IMR-90 (cell line): ENCODE measurements at regions not wholly inside any gene's neighbourhood (a gene's known extent, or its start where the extent isn't known, plus 50 kb on each side); places are given as distances from the start of the nearest gene placed in this dataset.

ENCODE experiments used
- ATAC-seq: fragments of 200-7000 bp; cut with Tn5 transposase; 2 replicates; pipeline ENCODE4 v1.9.1; 2020; ENCODE audit warnings: low read depth, mild to moderate bottlenecking, moderate library complexity
- BruUV-seq: library from RNA; stranded (reverse); fragments of 400-500 nt; replicated peaks from 2 replicates; lab custom pipeline; 2021; lab: Mats Ljungman, UMichigan
- CTCF ChIA-PET: fragments of 300-600 bp; formaldehyde crosslinking; extraction: SDS; loops from one replicate; lab custom pipeline; 2021; ENCODE audit warnings: antibody characterized with exemption; lab: Yijun Ruan, JAX
- POLR2A ChIA-PET: fragments of 300-600 bp; sonication (Branson Sonifier 250); formaldehyde crosslinking; loops from one replicate; lab custom pipeline; 2022; ENCODE audit warnings: antibody characterized with exemption; ENCODE audit not compliant: unreplicated experiment; lab: Charles Lee
- DNase-seq: peaks from one replicate; pipeline ENCODE4 v3.0.0; 2013
- H2AFZ ChIP-seq: replicated peaks from 2 replicates; pipeline ENCODE3; 2013; ENCODE audit warnings: low read length, mild to moderate bottlenecking; ENCODE audit not compliant: poor library complexity
- H2AK5ac ChIP-seq: 2 replicates; pipeline ENCODE4 v1.6.1; 2013; ENCODE audit warnings: low read depth, low read length, inconsistent platforms
- H2AK9ac ChIP-seq: replicated peaks from 2 replicates; pipeline ENCODE3; 2013; ENCODE audit warnings: mild to moderate bottlenecking, low read depth, low read length, moderate library complexity; ENCODE audit not compliant: poor library complexity
- H2BK120ac ChIP-seq: 2 replicates; pipeline ENCODE4 v1.6.1; 2013; ENCODE audit warnings: low read depth, low read length, inconsistent platforms
- H2BK15ac ChIP-seq: 3 replicates; pipeline ENCODE4 v1.6.1; 2013; ENCODE audit warnings: low read depth, low read length, inconsistent platforms
- H2BK20ac ChIP-seq: 2 replicates; pipeline ENCODE4 v1.6.1; 2013; ENCODE audit warnings: low read depth, mild to moderate bottlenecking, inconsistent platforms, low read length, moderate library complexity
- H2BK5ac ChIP-seq: 2 replicates; pipeline ENCODE4 v1.6.1; 2013; ENCODE audit warnings: mild to moderate bottlenecking, low read depth, low read length, inconsistent platforms; ENCODE audit not compliant: poor library complexity, severe bottlenecking
- H3K14ac ChIP-seq: replicated peaks from 2 replicates; pipeline ENCODE4 v1.6.1; 2013; ENCODE audit warnings: low read depth, low read length, inconsistent platforms
- H3K18ac ChIP-seq: 2 replicates; pipeline ENCODE4 v1.6.1; 2013; ENCODE audit warnings: low read depth, low read length, control low read depth
- H3K23ac ChIP-seq: 2 replicates; pipeline ENCODE4 v1.6.1; 2013; ENCODE audit warnings: low read depth, low read length, inconsistent platforms
- H3K27ac ChIP-seq: 2 replicates; pipeline ENCODE4 v1.5.1; 2013; ENCODE audit warnings: mild to moderate bottlenecking, control low read depth, low read length; ENCODE audit not compliant: insufficient read depth
- H3K27me3 ChIP-seq: 2 replicates; pipeline ENCODE4 v1.6.1; 2013; ENCODE audit warnings: low read length; ENCODE audit not compliant: control insufficient read depth, insufficient read depth
- H3K36me3 ChIP-seq: 2 replicates; pipeline ENCODE4 v1.6.1; 2013; ENCODE audit warnings: low read length, mixed read lengths; ENCODE audit not compliant: control insufficient read depth, insufficient read depth
- H3K4ac ChIP-seq: 2 replicates; pipeline ENCODE4 v1.6.1; 2013; ENCODE audit warnings: low read depth, low read length, inconsistent platforms
- H3K4me1 ChIP-seq: 2 replicates; pipeline ENCODE4 v1.6.1; 2013; ENCODE audit warnings: low read length, mixed read lengths; ENCODE audit not compliant: control insufficient read depth, insufficient read depth
- H3K4me2 ChIP-seq: 2 replicates; pipeline ENCODE4 v1.6.1; 2013; ENCODE audit warnings: low read depth, mild to moderate bottlenecking, control low read depth, low read length, moderate library complexity
- H3K4me3 ChIP-seq: 2 replicates; pipeline ENCODE4 v1.5.1; 2013; ENCODE audit warnings: low read depth, mild to moderate bottlenecking, control low read depth, low read length, moderate library complexity; ENCODE audit not compliant: insufficient read depth
- H3K56ac ChIP-seq: 2 replicates; pipeline ENCODE4 v1.6.1; 2013; ENCODE audit warnings: low read length, inconsistent platforms; ENCODE audit not compliant: insufficient read depth; ENCODE audit errors: extremely low read depth
- H3K79me1 ChIP-seq, 2 experiments: 2 replicates each; pipeline ENCODE4 v1.6.1; 2013; ENCODE audit warnings: low read length in 2 of 2, inconsistent platforms in 1 of 2, low read depth in 1 of 2
- H3K9ac ChIP-seq: 2 replicates; pipeline ENCODE4 v1.6.1; 2013; ENCODE audit warnings: low read depth, low read length, control low read depth
- H3K9me1 ChIP-seq: 2 replicates; pipeline ENCODE4 v1.6.1; 2013; ENCODE audit warnings: low read length, inconsistent platforms; ENCODE audit not compliant: insufficient read depth
- H3K9me3 ChIP-seq: 2 replicates; pipeline ENCODE4 v1.6.1; 2013; ENCODE audit warnings: low read length; ENCODE audit not compliant: control insufficient read depth, insufficient read depth
- H4K20me1 ChIP-seq: 2 replicates; pipeline ENCODE4 v1.6.1; 2013; ENCODE audit warnings: low read length, inconsistent platforms; ENCODE audit not compliant: insufficient read depth
- H4K5ac ChIP-seq: 2 replicates; pipeline ENCODE4 v1.6.1; 2013; ENCODE audit warnings: mild to moderate bottlenecking, low read depth, low read length, control low read depth
- H4K8ac ChIP-seq, 2 experiments: 2 replicates each; pipeline ENCODE4 v1.6.1; 2013; ENCODE audit warnings: low read depth in 2 of 2, low read length in 2 of 2, control low read depth in 1 of 2, inconsistent platforms in 1 of 2
- H4K91ac ChIP-seq: 2 replicates; pipeline ENCODE4 v1.6.1; 2013; ENCODE audit warnings: low read depth, low read length, inconsistent platforms; ENCODE audit not compliant: insufficient read depth
- BHLHE40 ChIP-seq: fragments of 150-350 bp; IDR thresholded peaks from 2 replicates; pipeline ENCODE4 v1.6.1; 2016; ENCODE audit warnings: mild to moderate bottlenecking, low read depth, low read length
- CEBPB ChIP-seq: IDR thresholded peaks from 2 replicates; pipeline ENCODE4 v1.6.1; 2012; ENCODE audit warnings: low read depth, low read length, improper control_type of control experiment
- CHD1 ChIP-seq: IDR thresholded peaks from 2 replicates; pipeline ENCODE4 v1.6.1; 2012; ENCODE audit warnings: low read depth, low read length, improper control_type of control experiment
- ELK1 ChIP-seq: fragments of 150-350 bp; IDR thresholded peaks from 2 replicates; pipeline ENCODE4 v1.6.1; 2016; ENCODE audit warnings: low read depth, mild to moderate bottlenecking, low read length, moderate library complexity, borderline replicate concordance
- FOS ChIP-seq: fragments of 150-350 bp; IDR thresholded peaks from 2 replicates; pipeline ENCODE4 v1.6.1; 2016; ENCODE audit warnings: low read depth, low read length
- MAFK ChIP-seq: IDR thresholded peaks from 2 replicates; pipeline ENCODE4 v1.6.1; 2012; ENCODE audit warnings: low read depth, low read length, improper control_type of control experiment
- MAZ ChIP-seq: IDR thresholded peaks from 2 replicates; pipeline ENCODE4 v1.6.1; 2012; ENCODE audit warnings: low read depth, mild to moderate bottlenecking, low read length, improper control_type of control experiment, moderate library complexity, borderline replicate concordance
- MXI1 ChIP-seq: IDR thresholded peaks from 2 replicates; pipeline ENCODE4 v1.6.1; 2012; ENCODE audit warnings: low read depth, mild to moderate bottlenecking, low read length, moderate library complexity, borderline replicate concordance
- NFE2L2 ChIP-seq: fragments of 150-350 bp; IDR thresholded peaks from 2 replicates; pipeline ENCODE4 v1.6.1; 2016; ENCODE audit warnings: low read depth, mild to moderate bottlenecking, low read length
- POLR2A ChIP-seq: IDR thresholded peaks from 2 replicates; pipeline ENCODE4 v1.6.1; 2012; ENCODE audit warnings: mild to moderate bottlenecking, low read depth, low read length
- RAD21 ChIP-seq: IDR thresholded peaks from 2 replicates; pipeline ENCODE4 v1.6.1; 2012; ENCODE audit warnings: low read length, improper control_type of control experiment
- RCOR1 ChIP-seq: IDR thresholded peaks from 2 replicates; pipeline ENCODE4 v1.6.1; 2012; ENCODE audit warnings: mild to moderate bottlenecking, low read length, improper control_type of control experiment; ENCODE audit not compliant: insufficient replicate concordance
- RFX5 ChIP-seq: IDR thresholded peaks from 2 replicates; pipeline ENCODE4 v1.8.0; 2012; ENCODE audit warnings: low read depth, mild to moderate bottlenecking, low read length, moderate library complexity
- SMC3 ChIP-seq: fragments of 150-350 bp; IDR thresholded peaks from 2 replicates; pipeline ENCODE4 v1.6.1; 2016; ENCODE audit warnings: low read depth, mild to moderate bottlenecking, antibody characterized with exemption, low read length, moderate library complexity
- WGBS, 2 experiments: methylation state at CpG; one replicate each; pipeline versions ENCODE4 v1.1.5 to v1.1.7; 2013; ENCODE audit warnings: missing lambda C conversion rate in 2 of 2; ENCODE audit not compliant: insufficient read length in 1 of 2; ENCODE audit errors: extremely low coverage in 2 of 2; 5-methylcytosine and 5-hydroxymethylcytosine counted together
- dilution Hi-C: fragments of 300-500 bp; cut with HindIII; formaldehyde crosslinking; loops from one replicate; pipeline ENCODE4 v1.14.3; 2018; ENCODE audit warnings: low sequenced_read_pairs; ENCODE audit not compliant: unreplicated experiment
- in situ Hi-C: fragments of 300-500 bp; cut with MboI; formaldehyde crosslinking; loops from 3 replicates; pipeline ENCODE4 v1.14.3; 2019; ENCODE audit warnings: low sequenced_read_pairs, inconsistent platforms, mixed read lengths
- intact Hi-C: fragments of 100-400 bp; cut with micrococcal nuclease; formaldehyde crosslinking; loops from 2 replicates; pipeline ENCODE4 v1.10.0; 2022
- TF ChIP-seq, protein P1 (sequence below): fragments of 150-350 bp; IDR thresholded peaks from 2 replicates; pipeline ENCODE4 v1.6.1; 2017; ENCODE audit warnings: mild to moderate bottlenecking, antibody characterized with exemption, low read length, low read depth
- TF ChIP-seq, protein P2 (sequence below): conservative IDR thresholded peaks from 2 replicates; pipeline ENCODE4 v1.5.1; 2012; ENCODE audit warnings: mild to moderate bottlenecking, low read depth, low read length, improper control_type of control experiment

- DNase-seq (no peak), ATAC-seq (no peak)
- no peaks in the 10 kb centered on the region for H3K36me3 ChIP-seq
- dilution Hi-C loops: no loop called here
- H3K27ac ChIP-seq: no peak overlapping the region
- peaks cover 6% of the 10 kb centered on the region for H3K4me1 ChIP-seq
- no peak overlapping the region for H2AK5ac ChIP-seq
- H3K9me3 ChIP-seq: no peaks in the 10 kb centered on the region
- H3K9ac ChIP-seq: no peak overlapping the region
- no peak overlapping the region for H2BK120ac ChIP-seq
- no peaks in the 10 kb centered on the region for H3K79me1 ChIP-seq
- no peak overlapping the region for H3K4ac ChIP-seq
- H3K23ac ChIP-seq: no peak overlapping the region
- no peak overlapping the region; the same call in 1 of the 2 replicates for H3K18ac ChIP-seq
- ChIA-PET POLR2A (no interaction called here), CTCF (no interaction called here)
- peaks cover 2% of the 10 kb centered on the region; the same call in 1 of the 2 replicates for H3K9me1 ChIP-seq
- no CpG with 5 or more reads among the region's 1 CpG for whole genome bisulfite sequencing, 2 experiments
- no peak overlapping the region for H3K14ac ChIP-seq
- intact Hi-C loops: no loop called here
- in situ Hi-C loops: no loop called here
- no peak overlapping the region for H4K8ac ChIP-seq
- no peak overlapping the region for H2BK15ac ChIP-seq
- no peak overlapping the region for H4K5ac ChIP-seq
- no peak overlapping the region for H3K4me3 ChIP-seq
- no peak overlapping the region for H4K91ac ChIP-seq
- no peak overlapping the region for H3K56ac ChIP-seq
- H2AK9ac ChIP-seq: no peak overlapping the region
- H3K27me3 ChIP-seq: no peaks in the 10 kb centered on the region; the same call in none of the 2 replicates
- no TSS peak for BruUV-seq
- H4K20me1 ChIP-seq: no peaks in the 10 kb centered on the region
- TF ChIP-seq FOS: no peak
- TF ChIP-seq, protein P1, sequence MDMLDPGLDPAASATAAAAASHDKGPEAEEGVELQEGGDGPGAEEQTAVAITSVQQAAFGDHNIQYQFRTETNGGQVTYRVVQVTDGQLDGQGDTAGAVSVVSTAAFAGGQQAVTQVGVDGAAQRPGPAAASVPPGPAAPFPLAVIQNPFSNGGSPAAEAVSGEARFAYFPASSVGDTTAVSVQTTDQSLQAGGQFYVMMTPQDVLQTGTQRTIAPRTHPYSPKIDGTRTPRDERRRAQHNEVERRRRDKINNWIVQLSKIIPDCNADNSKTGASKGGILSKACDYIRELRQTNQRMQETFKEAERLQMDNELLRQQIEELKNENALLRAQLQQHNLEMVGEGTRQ: no peak
- no peak for TF ChIP-seq POLR2A
- TF ChIP-seq ELK1: no peak
- TF ChIP-seq BHLHE40: no peak
- TF ChIP-seq SMC3: no peak
- no peak for TF ChIP-seq RFX5
- TF ChIP-seq MXI1: no peak
- no peak for TF ChIP-seq NFE2L2
- no peak for TF ChIP-seq CEBPB
- TF ChIP-seq CHD1: no peak
- no peak for TF ChIP-seq MAFK
- TF ChIP-seq, protein P2, sequence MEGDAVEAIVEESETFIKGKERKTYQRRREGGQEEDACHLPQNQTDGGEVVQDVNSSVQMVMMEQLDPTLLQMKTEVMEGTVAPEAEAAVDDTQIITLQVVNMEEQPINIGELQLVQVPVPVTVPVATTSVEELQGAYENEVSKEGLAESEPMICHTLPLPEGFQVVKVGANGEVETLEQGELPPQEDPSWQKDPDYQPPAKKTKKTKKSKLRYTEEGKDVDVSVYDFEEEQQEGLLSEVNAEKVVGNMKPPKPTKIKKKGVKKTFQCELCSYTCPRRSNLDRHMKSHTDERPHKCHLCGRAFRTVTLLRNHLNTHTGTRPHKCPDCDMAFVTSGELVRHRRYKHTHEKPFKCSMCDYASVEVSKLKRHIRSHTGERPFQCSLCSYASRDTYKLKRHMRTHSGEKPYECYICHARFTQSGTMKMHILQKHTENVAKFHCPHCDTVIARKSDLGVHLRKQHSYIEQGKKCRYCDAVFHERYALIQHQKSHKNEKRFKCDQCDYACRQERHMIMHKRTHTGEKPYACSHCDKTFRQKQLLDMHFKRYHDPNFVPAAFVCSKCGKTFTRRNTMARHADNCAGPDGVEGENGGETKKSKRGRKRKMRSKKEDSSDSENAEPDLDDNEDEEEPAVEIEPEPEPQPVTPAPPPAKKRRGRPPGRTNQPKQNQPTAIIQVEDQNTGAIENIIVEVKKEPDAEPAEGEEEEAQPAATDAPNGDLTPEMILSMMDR: no peak
- TF ChIP-seq RAD21: no peak
- TF ChIP-seq MAZ: no peak
- no peak for TF ChIP-seq RCOR1
- no peak overlapping the region for H3K4me2 ChIP-seq
- H2AFZ ChIP-seq: no peak overlapping the region
- H2BK20ac ChIP-seq: no peak overlapping the region
- no peak overlapping the region for H2BK5ac ChIP-seq
Measured at GRCh38 chr2:63785096-63785495, 56.6 kb upstream of the UGP2 start.
